Astrocyte (in vitro differentiated cells and primary cell): ENCODE measurements at regions not wholly inside any gene's neighbourhood (a gene's known extent, or its start where the extent isn't known, plus 50 kb on each side); places are given as distances from the start of the nearest gene placed in this dataset.

Experiments used
- CTCF ChIP-seq: IDR thresholded peaks from 2 replicates; pipeline ENCODE4 v1.5.1; 2011; ENCODE audit warnings: low read depth, mild to moderate bottlenecking, inconsistent platforms, low read length, moderate library complexity; ENCODE audit not compliant: insufficient read depth
- EZH2 ChIP-seq: IDR thresholded peaks from 2 replicates; pipeline ENCODE4 v1.6.1; 2012; ENCODE audit warnings: mild to moderate bottlenecking, low read length, inconsistent platforms; ENCODE audit not compliant: insufficient read depth

- TF ChIP-seq CTCF (peak; percentile 84), EZH2 (no peak)
Measured at GRCh38 chr7:98745722-98746318, 124.0 kb downstream of the TMEM130 start.
